Smooth muscle cell (in vitro differentiated cells): ENCODE measurements at regions not wholly inside any gene's neighbourhood (a gene's known extent, or its start where the extent isn't known, plus 50 kb on each side); places are given as distances from the start of the nearest gene placed in this dataset.

Source experiments
- DNase-seq: peaks from one replicate; lab custom pipeline; 2025; ENCODE audit not compliant: unreplicated experiment; lab: John Stamatoyannopoulos, UW
- H2AFZ ChIP-seq: fragments of 200-600 bp; sonication (generic); 2 replicates; pipeline ENCODE4 v1.6.0; 2016; ENCODE audit warnings: antibody characterized with exemption, low read depth, mild to moderate bottlenecking
- H3F3A ChIP-seq: fragments of 200-600 bp; sonication (generic); 2 replicates; pipeline ENCODE4 v1.6.0; 2017; ENCODE audit warnings: antibody characterized with exemption, low read depth
- H3K27ac ChIP-seq: fragments of 200-600 bp; sonication (generic); 2 replicates; pipeline ENCODE4 v1.5.1; 2016; ENCODE audit warnings: low read depth, mild to moderate bottlenecking
- H3K27me3 ChIP-seq: fragments of 200-600 bp; sonication (generic); 2 replicates; pipeline ENCODE4 v1.6.1; 2016; ENCODE audit warnings: low read depth, mild to moderate bottlenecking
- H3K36me3 ChIP-seq: fragments of 200-600 bp; sonication (generic); 2 replicates; pipeline ENCODE4 v1.5.1; 2016; ENCODE audit warnings: low read depth
- H3K4me1 ChIP-seq: fragments of 200-600 bp; sonication (generic); 2 replicates; pipeline ENCODE4 v1.5.1; 2016; ENCODE audit warnings: low read depth
- H3K4me2 ChIP-seq: fragments of 200-600 bp; sonication (generic); 2 replicates; pipeline ENCODE4 v1.6.0; 2016; ENCODE audit warnings: mild to moderate bottlenecking
- H3K4me3 ChIP-seq: fragments of 200-600 bp; sonication (generic); 2 replicates; pipeline ENCODE4 v1.5.1; 2016; ENCODE audit warnings: mild to moderate bottlenecking
- H3K79me2 ChIP-seq: fragments of 200-600 bp; sonication (generic); 2 replicates; pipeline ENCODE4 v1.6.0; 2016; ENCODE audit warnings: low read depth, mild to moderate bottlenecking
- H3K9ac ChIP-seq: fragments of 200-600 bp; sonication (generic); 2 replicates; pipeline ENCODE4 v1.6.0; 2016; ENCODE audit warnings: low read depth
- H3K9me3 ChIP-seq: fragments of 200-600 bp; sonication (generic); replicated peaks from 2 replicates; pipeline ENCODE4 v1.5.1; 2016; ENCODE audit warnings: low read depth
- H4K20me1 ChIP-seq: fragments of 200-600 bp; sonication (generic); 2 replicates; pipeline ENCODE4 v1.6.0; 2016; ENCODE audit warnings: low read depth
- WGBS: methylation state at CpG from one replicate; pipeline ENCODE4 v1.1.7; 2016; ENCODE audit warnings: low lambda C conversion rate; 5-methylcytosine and 5-hydroxymethylcytosine counted together
- TF ChIP-seq, protein P1 (sequence below): fragments of 200-600 bp; sonication (generic); IDR thresholded peaks from 2 replicates; pipeline ENCODE4 v1.5.1; 2017; ENCODE audit warnings: borderline replicate concordance, mild to moderate bottlenecking, antibody characterized with exemption; ENCODE audit not compliant: insufficient read depth, poor library complexity, severe bottlenecking

DNA sequence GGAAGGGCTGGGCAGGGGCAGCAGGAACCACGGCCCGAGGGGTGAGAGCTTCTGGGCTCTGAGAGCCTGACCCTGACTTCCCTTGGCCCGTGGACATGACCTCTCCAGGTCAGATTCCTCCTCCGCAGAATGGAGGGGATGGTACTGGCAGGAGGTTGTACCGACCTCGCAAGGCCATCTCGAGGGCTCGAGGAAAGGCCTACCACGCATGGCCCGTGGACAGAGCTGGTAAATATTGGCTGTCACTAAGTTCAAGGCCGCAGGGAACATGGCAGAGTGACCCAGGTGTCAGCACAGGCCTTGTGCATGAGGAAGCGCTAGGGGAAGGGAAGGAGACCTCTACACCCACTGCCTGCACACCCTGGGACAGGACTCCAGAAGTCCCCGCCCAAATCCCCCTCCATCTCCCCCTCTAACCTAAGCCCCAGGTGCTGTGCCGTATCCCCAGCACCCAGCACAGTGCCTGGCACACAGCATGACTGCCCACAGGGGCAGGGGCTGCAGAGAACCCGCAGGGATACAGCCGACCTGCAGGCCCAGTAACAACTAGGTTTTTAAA is 54.9 kb upstream of the PPP2R5C start:
- no peak overlapping the region for H3K4me2 ChIP-seq
- no peaks in the 10 kb centered on the region for H3K36me3 ChIP-seq
- no peaks in the 10 kb centered on the region for H3K27me3 ChIP-seq
- no peak overlapping the region for H3K27ac ChIP-seq
- TF ChIP-seq, protein P1, sequence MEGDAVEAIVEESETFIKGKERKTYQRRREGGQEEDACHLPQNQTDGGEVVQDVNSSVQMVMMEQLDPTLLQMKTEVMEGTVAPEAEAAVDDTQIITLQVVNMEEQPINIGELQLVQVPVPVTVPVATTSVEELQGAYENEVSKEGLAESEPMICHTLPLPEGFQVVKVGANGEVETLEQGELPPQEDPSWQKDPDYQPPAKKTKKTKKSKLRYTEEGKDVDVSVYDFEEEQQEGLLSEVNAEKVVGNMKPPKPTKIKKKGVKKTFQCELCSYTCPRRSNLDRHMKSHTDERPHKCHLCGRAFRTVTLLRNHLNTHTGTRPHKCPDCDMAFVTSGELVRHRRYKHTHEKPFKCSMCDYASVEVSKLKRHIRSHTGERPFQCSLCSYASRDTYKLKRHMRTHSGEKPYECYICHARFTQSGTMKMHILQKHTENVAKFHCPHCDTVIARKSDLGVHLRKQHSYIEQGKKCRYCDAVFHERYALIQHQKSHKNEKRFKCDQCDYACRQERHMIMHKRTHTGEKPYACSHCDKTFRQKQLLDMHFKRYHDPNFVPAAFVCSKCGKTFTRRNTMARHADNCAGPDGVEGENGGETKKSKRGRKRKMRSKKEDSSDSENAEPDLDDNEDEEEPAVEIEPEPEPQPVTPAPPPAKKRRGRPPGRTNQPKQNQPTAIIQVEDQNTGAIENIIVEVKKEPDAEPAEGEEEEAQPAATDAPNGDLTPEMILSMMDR, result no peak
- H3K9ac ChIP-seq, result no peak overlapping the region
- H3K9me3 ChIP-seq, result no peaks in the 10 kb centered on the region
- peak overlapping the region; percentile 90 for H2AFZ ChIP-seq
- H3K79me2 ChIP-seq, result no peaks in the 10 kb centered on the region
- DNase-seq, result no peak
- H3K4me3 ChIP-seq, result no peak overlapping the region
- H3K4me1 ChIP-seq, result no peaks in the 10 kb centered on the region
- no peaks in the 10 kb centered on the region for H4K20me1 ChIP-seq
- no peaks in the 10 kb centered on the region for H3F3A ChIP-seq
- 85% methylated on average over 15 of the region's 16 CpGs for WGBS

DNA sequence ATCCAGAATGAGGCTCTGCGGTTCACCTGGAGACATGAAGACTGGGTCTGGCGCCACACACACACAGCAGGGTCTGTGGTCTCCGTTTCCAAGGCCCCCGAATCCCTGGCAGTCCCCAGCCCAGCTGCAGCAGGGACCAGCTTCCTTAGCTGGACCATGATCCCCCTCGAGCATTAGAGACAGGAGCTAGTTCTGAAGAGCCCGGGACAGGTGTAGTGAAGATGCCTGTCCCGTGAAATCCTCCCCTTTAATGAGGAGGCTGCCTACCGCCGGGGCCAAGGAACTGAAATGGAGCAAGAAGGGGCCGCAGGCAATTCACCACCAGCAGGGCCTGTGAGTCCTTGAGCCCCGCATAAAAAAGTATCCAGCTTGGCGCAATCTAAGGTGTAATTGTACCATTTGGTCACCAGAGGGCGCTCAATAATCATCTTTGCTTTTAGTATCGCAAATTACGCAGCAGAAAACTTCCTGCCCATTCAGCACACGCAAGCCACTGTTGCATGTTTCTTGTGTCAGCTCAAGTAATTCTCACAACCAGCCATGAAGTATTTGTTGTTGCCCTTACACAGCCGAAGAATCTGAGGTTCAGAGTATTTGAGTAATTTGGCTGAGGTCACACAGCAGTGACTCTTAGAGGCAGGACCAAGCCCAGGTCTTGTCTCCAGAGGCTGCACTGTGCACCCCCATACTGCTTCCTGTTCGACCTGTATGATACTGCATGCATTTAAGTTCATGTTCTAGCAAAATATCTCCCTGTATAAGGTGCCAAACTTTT is 54.3 kb upstream of the PPP2R5C start:
- WGBS, result 32% methylated on average over 18 of the region's 18 CpGs
- Histone ChIP-seq H4K20me1 (no peaks in the 10 kb centered on the region), H2AFZ (peak overlapping the region; percentile 90)

DNA sequence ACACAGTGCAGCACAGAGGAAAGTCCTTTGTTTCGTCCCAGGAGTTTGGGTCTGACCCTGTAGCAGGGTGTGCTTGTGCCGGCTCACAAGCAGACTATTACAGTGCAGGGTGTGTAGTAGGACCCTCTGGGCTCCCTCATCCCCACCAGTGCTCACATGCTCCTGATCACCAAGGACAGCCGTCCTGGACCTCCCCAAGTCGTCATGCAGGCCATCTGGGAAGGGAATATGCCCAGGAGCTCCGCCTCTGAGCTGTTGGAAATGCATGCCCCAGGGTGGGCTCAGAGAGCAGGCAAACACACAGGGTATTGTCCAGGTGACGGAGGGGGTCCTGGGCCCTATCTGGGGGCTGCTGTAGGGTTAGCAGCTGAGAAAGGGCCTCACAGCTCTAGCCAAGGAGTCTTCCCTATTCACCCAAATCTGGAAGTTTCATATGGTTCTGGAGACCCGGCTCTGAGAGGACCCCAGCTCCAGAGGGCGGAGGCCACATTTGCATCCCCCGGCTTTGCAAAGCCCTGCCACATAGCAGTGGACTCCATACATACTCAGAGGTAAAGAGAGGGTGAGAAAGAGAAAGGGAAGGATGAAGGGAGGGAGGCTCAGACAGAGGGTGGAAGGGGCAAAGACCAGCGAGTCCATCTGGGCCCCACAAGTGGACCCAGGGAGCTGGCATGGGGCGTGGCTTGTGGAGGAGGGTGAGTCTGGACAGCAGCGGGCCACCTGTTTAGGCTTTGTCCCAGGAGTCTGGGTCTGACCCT is 53.5 kb upstream of the PPP2R5C start:
- no peaks in the 10 kb centered on the region for H3K4me1 ChIP-seq
- H3K9ac ChIP-seq, result no peak overlapping the region
- no peak overlapping the region for H3K27ac ChIP-seq
- no peaks in the 10 kb centered on the region for H3K36me3 ChIP-seq
- no peaks in the 10 kb centered on the region for H4K20me1 ChIP-seq
- no peaks in the 10 kb centered on the region for H3K9me3 ChIP-seq
- H3K27me3 ChIP-seq, result no peaks in the 10 kb centered on the region
- no peaks in the 10 kb centered on the region for H3F3A ChIP-seq
- no peak for DNase-seq
- no peak overlapping the region for H3K4me2 ChIP-seq
- 88% methylated on average over 12 of the region's 12 CpGs for WGBS
- H3K79me2 ChIP-seq, result no peaks in the 10 kb centered on the region
- no peak overlapping the region for H2AFZ ChIP-seq
- H3K4me3 ChIP-seq, result no peak overlapping the region
- TF ChIP-seq, protein P1, result no peak

More for the DNA sequence above, 54.3 kb upstream of the PPP2R5C start:
- no peaks in the 10 kb centered on the region for H3F3A ChIP-seq
- no peak overlapping the region for H3K4me2 ChIP-seq
- no peaks in the 10 kb centered on the region for H3K79me2 ChIP-seq
- H3K9ac ChIP-seq, result no peak overlapping the region
- no peaks in the 10 kb centered on the region for H3K27me3 ChIP-seq
- H3K4me3 ChIP-seq, result no peak overlapping the region
- H3K4me1 ChIP-seq, result no peaks in the 10 kb centered on the region
- H3K27ac ChIP-seq, result no peak overlapping the region
- TF ChIP-seq, protein P1, result peak; percentile 83
- H3K9me3 ChIP-seq, result no peaks in the 10 kb centered on the region
- DNase-seq, result no peak
- H3K36me3 ChIP-seq, result no peaks in the 10 kb centered on the region
